Activated CD4-positive, alpha-beta T cell treated with anti-CD3 and anti-CD28 coated beads for 36 hours (primary cell): ENCODE measurements at regions not wholly inside any gene's neighbourhood (a gene's known extent, or its start where the extent isn't known, plus 50 kb on each side); places are given as distances from the start of the nearest gene placed in this dataset.

Experiments used
- ATAC-seq: fragments of 200-7000 bp; cut with Tn5 transposase; one replicate; pipeline ENCODE4 v1.10.0; 2021; ENCODE audit warnings: mild to moderate bottlenecking, moderate library complexity
- CTCF ChIA-PET: fragments of 350-600 bp; sonication (Branson Sonifier 250); formaldehyde crosslinking; loops from one replicate; lab custom pipeline; 2021; ENCODE audit warnings: antibody characterized with exemption; lab: Charles Lee
- POLR2A ChIA-PET: fragments of 350-600 bp; sonication (Branson Sonifier 250); formaldehyde crosslinking; loops from one replicate; lab custom pipeline; 2021; ENCODE audit warnings: antibody characterized with exemption, inconsistent platforms; lab: Charles Lee
- DNase-seq: peaks from one replicate; pipeline ENCODE4 v3.0.0-alpha.2; 2020
- H3K27ac Mint-ChIP-seq: one replicate; pipeline ENCODE4 v1.8.0; 2021; ENCODE audit warnings: mixed read lengths
- H3K27me3 Mint-ChIP-seq: one replicate; pipeline ENCODE4 v1.8.0; 2021; ENCODE audit warnings: mixed read lengths
- H3K36me3 Mint-ChIP-seq: one replicate; pipeline ENCODE4 v1.8.0; 2021; ENCODE audit warnings: low read depth, mixed read lengths
- H3K4me1 Mint-ChIP-seq: one replicate; pipeline ENCODE4 v1.8.0; 2021; ENCODE audit warnings: mixed read lengths
- H3K4me3 Mint-ChIP-seq: one replicate; pipeline ENCODE4 v1.8.0; 2021; ENCODE audit warnings: mild to moderate bottlenecking, moderate library complexity, mixed read lengths
- H3K9me3 Mint-ChIP-seq: one replicate; pipeline ENCODE4 v1.8.0; 2021; ENCODE audit warnings: low read depth, mixed read lengths
- intact Hi-C, 2 experiments: fragments of 100-400 bp; cut with DNase I in 1 of 2; cut with micrococcal nuclease in 1 of 2; formaldehyde crosslinking; loops; one replicate each; pipeline versions ENCODE4 v1.14.2 to v1.15.1; 2022 to 2024; cut with DNase I, micrococcal nuclease

- intact Hi-C loops, result no loop called here
- DNase-seq (no peak), ATAC-seq (no peak)
- Mint-ChIP-seq H3K27me3 (no peaks in the 10 kb centered on the region), H3K4me3 (no peak overlapping the region), H3K4me1 (no peaks in the 10 kb centered on the region), H3K27ac (no peak overlapping the region), H3K36me3 (no peaks in the 10 kb centered on the region), H3K9me3 (peaks cover 15% of the 10 kb centered on the region)
- ChIA-PET POLR2A (no interaction called here), CTCF (no interaction called here)
Observed at GRCh38 chr13:90201202-90201601, 1146.3 kb upstream of the MIR17HG start.

GRCh38 chr13:90201676-90202460, 1145.6 kb upstream of the MIR17HG start:
- Mint-ChIP-seq H3K9me3 (peaks cover 15% of the 10 kb centered on the region), H3K4me1 (no peaks in the 10 kb centered on the region), H3K27ac (no peak overlapping the region), H3K36me3 (no peaks in the 10 kb centered on the region), H3K4me3 (no peak overlapping the region), H3K27me3 (no peaks in the 10 kb centered on the region)
- ChIA-PET POLR2A (no interaction called here), CTCF (no interaction called here)
- intact Hi-C loops, result no loop called here
- no peak for DNase-seq
- ATAC-seq, result no peak

- DNase-seq (no peak), ATAC-seq (no peak)
- Mint-ChIP-seq H3K27ac (no peak overlapping the region), H3K4me1 (no peaks in the 10 kb centered on the region), H3K4me3 (no peak overlapping the region), H3K36me3 (no peaks in the 10 kb centered on the region), H3K27me3 (no peaks in the 10 kb centered on the region), H3K9me3 (peaks cover 24% of the 10 kb centered on the region)
- ChIA-PET CTCF (no interaction called here), POLR2A (no interaction called here)
- intact Hi-C loops, result no loop called here
Observed at GRCh38 chr13:90205081-90205480, 1142.4 kb upstream of the MIR17HG start.

GRCh38 chr13:90205911-90206310, 1141.6 kb upstream of the MIR17HG start:
- DNase-seq (no peak), ATAC-seq (no peak)
- CTCF ChIA-PET, result no interaction called here
- Mint-ChIP-seq H3K36me3 (no peaks in the 10 kb centered on the region), H3K9me3 (peaks cover 21% of the 10 kb centered on the region), H3K27me3 (no peaks in the 10 kb centered on the region), H3K4me1 (no peaks in the 10 kb centered on the region), H3K27ac (no peak overlapping the region), H3K4me3 (no peak overlapping the region)
- intact Hi-C loops, result no loop called here
- POLR2A ChIA-PET, result no interaction called here

- Mint-ChIP-seq H3K9me3 (peaks cover 9% of the 10 kb centered on the region), H3K4me1 (no peaks in the 10 kb centered on the region), H3K36me3 (no peaks in the 10 kb centered on the region), H3K27ac (no peak overlapping the region), H3K4me3 (no peak overlapping the region), H3K27me3 (no peaks in the 10 kb centered on the region)
- ATAC-seq (no peak), DNase-seq (no peak)
- CTCF ChIA-PET, result no interaction called here
- POLR2A ChIA-PET, result no interaction called here
- intact Hi-C loops, result no loop called here
Observed at GRCh38 chr13:90217275-90217674, 1130.2 kb upstream of the MIR17HG start.

GRCh38 chr13:90222758-90223157, 1124.7 kb upstream of the MIR17HG start:
- no peaks in the 10 kb centered on the region for H3K27me3 Mint-ChIP-seq
- intact Hi-C loops, result no loop called here

GRCh38 chr13:90230311-90230710, 1117.2 kb upstream of the MIR17HG start:
- ATAC-seq (no peak), DNase-seq (no peak)
- ChIA-PET CTCF (no interaction called here), POLR2A (no interaction called here)
- Mint-ChIP-seq H3K36me3 (no peaks in the 10 kb centered on the region), H3K27me3 (no peaks in the 10 kb centered on the region), H3K4me3 (no peak overlapping the region), H3K27ac (no peak overlapping the region), H3K9me3 (peaks cover 8% of the 10 kb centered on the region), H3K4me1 (no peaks in the 10 kb centered on the region)
- intact Hi-C loops, result no loop called here

More at GRCh38 chr13:90222758-90223157, 1124.7 kb upstream of the MIR17HG start:
- no peak overlapping the region for H3K4me3 Mint-ChIP-seq
- ATAC-seq (no peak), DNase-seq (no peak)
- no peak overlapping the region for H3K27ac Mint-ChIP-seq
- H3K4me1 Mint-ChIP-seq, result no peaks in the 10 kb centered on the region
- ChIA-PET POLR2A (no interaction called here), CTCF (no interaction called here)
- no peaks in the 10 kb centered on the region for H3K36me3 Mint-ChIP-seq
- H3K9me3 Mint-ChIP-seq, result peaks cover 6% of the 10 kb centered on the region

- no peak for ATAC-seq
- intact Hi-C loops, result no loop called here
Observed at GRCh38 chr13:90232291-90232690, 1115.2 kb upstream of the MIR17HG start.

GRCh38 chr13:90233933-90234672, 1113.4 kb upstream of the MIR17HG start:
- Mint-ChIP-seq H3K27ac (no peak overlapping the region), H3K27me3 (no peaks in the 10 kb centered on the region), H3K36me3 (no peaks in the 10 kb centered on the region), H3K4me1 (no peaks in the 10 kb centered on the region), H3K4me3 (no peak overlapping the region), H3K9me3 (peaks cover 10% of the 10 kb centered on the region)
- POLR2A ChIA-PET, result no interaction called here
- DNase-seq, result no peak
- ATAC-seq, result no peak
- intact Hi-C loops, result no loop called here
- CTCF ChIA-PET, result no interaction called here

More at GRCh38 chr13:90232291-90232690, 1115.2 kb upstream of the MIR17HG start:
- CTCF ChIA-PET, result no interaction called here
- Mint-ChIP-seq H3K27me3 (no peaks in the 10 kb centered on the region), H3K4me3 (no peak overlapping the region), H3K27ac (no peak overlapping the region), H3K4me1 (no peaks in the 10 kb centered on the region), H3K9me3 (peaks cover 3% of the 10 kb centered on the region), H3K36me3 (no peaks in the 10 kb centered on the region)
- no peak for DNase-seq
- POLR2A ChIA-PET, result interaction anchor here (0.7 kb wide), 1 partner anchor 396 kb away, joined by 3 read pairs; no protein-coding TSS in a partner anchor

GRCh38 chr13:90237852-90238251, 1109.6 kb upstream of the MIR17HG start:
- intact Hi-C loops, result no loop called here
- ChIA-PET CTCF (no interaction called here), POLR2A (no interaction called here)
- Mint-ChIP-seq H3K36me3 (no peaks in the 10 kb centered on the region), H3K4me1 (no peaks in the 10 kb centered on the region), H3K4me3 (no peak overlapping the region), H3K9me3 (peaks cover 12% of the 10 kb centered on the region), H3K27ac (no peak overlapping the region), H3K27me3 (no peaks in the 10 kb centered on the region)
- no peak for ATAC-seq
- no peak for DNase-seq

GRCh38 chr13:90238413-90238812, 1109.1 kb upstream of the MIR17HG start:
- no peak overlapping the region for H3K4me3 Mint-ChIP-seq
- no peaks in the 10 kb centered on the region for H3K27me3 Mint-ChIP-seq
- no peaks in the 10 kb centered on the region for H3K4me1 Mint-ChIP-seq
- no peak for DNase-seq
- intact Hi-C loops, result no loop called here
- no peak for ATAC-seq
- peaks cover 12% of the 10 kb centered on the region for H3K9me3 Mint-ChIP-seq
- no peaks in the 10 kb centered on the region for H3K36me3 Mint-ChIP-seq
- ChIA-PET CTCF (no interaction called here), POLR2A (no interaction called here)
- no peak overlapping the region for H3K27ac Mint-ChIP-seq

- ChIA-PET POLR2A (no interaction called here), CTCF (no interaction called here)
- Mint-ChIP-seq H3K4me3 (no peak overlapping the region), H3K27me3 (no peaks in the 10 kb centered on the region), H3K36me3 (no peaks in the 10 kb centered on the region), H3K9me3 (peaks cover 12% of the 10 kb centered on the region), H3K27ac (no peak overlapping the region), H3K4me1 (no peaks in the 10 kb centered on the region)
- no peak for DNase-seq
- intact Hi-C loops, result no loop called here
- ATAC-seq, result no peak
Observed at GRCh38 chr13:90239130-90239529, 1108.4 kb upstream of the MIR17HG start.
